Transverse colon (tissue), 4 donors: ENCODE measurements at regions not wholly inside any gene's neighbourhood (a gene's known extent, or its start where the extent isn't known, plus 50 kb on each side); places are given as distances from the start of the nearest gene placed in this dataset.

Experiments
- DNase-seq: peaks from one replicate; pipeline ENCODE4 v3.0.0-alpha.2; 2019
- H3K27ac ChIP-seq, 4 donors: fragments of 200-600 bp; sonication (generic); 2 replicates each; pipeline ENCODE4 v1.5.1; 2016 to 2018; ENCODE audit warnings: inconsistent platforms in 4 of 4
- H3K27me3 ChIP-seq: fragments of 200-600 bp; sonication (generic); 2 replicates; pipeline ENCODE4 v1.5.1; 2017; ENCODE audit warnings: inconsistent platforms
- H3K36me3 ChIP-seq, 4 donors: fragments of 200-600 bp; sonication (generic); 2 replicates each; pipeline ENCODE4 v1.5.1; 2017 to 2019; ENCODE audit warnings: inconsistent platforms in 4 of 4
- H3K4me1 ChIP-seq, 4 donors: fragments of 200-600 bp; sonication (generic); 2 replicates each; pipeline ENCODE4 v1.5.1; 2017 to 2020; ENCODE audit warnings: inconsistent platforms in 4 of 4
- H3K4me3 ChIP-seq, 4 donors: fragments of 200-600 bp; sonication (generic); 1 replicate in 1 of 4; 2 replicates in 3 of 4; pipeline versions ENCODE4 v1.5.1 to v1.6.1; 2017 to 2019; ENCODE audit warnings: inconsistent platforms in 4 of 4
- H3K9me3 ChIP-seq, 2 donors: fragments of 200-600 bp; sonication (generic); 2 replicates each; pipeline ENCODE4 v1.5.1; 2017 to 2019; ENCODE audit warnings: inconsistent platforms in 2 of 2
- CTCF ChIP-seq, 5 experiments: fragments of 200-600 bp in 3 of 5; fragments of 450-650 bp in 2 of 5; sonication (generic) in 3 of 5; IDR thresholded peaks; 1 replicate in 2 of 5; 2 replicates in 3 of 5; pipeline ENCODE4 v1.5.1; 2016 to 2017; ENCODE audit warnings: antibody characterized with exemption in 5 of 5, inconsistent platforms in 3 of 5, mild to moderate bottlenecking in 2 of 5, moderate library complexity in 1 of 5
- EP300 ChIP-seq: sonication (generic); formaldehyde crosslinking; IDR thresholded peaks from one replicate; pipeline ENCODE4 v1.6.1; 2017; ENCODE audit warnings: antibody characterized with exemption, low read depth
- POLR2A ChIP-seq: fragments of 450-650 bp; IDR thresholded peaks from one replicate; pipeline ENCODE4 v1.6.1; 2016; ENCODE audit warnings: antibody characterized with exemption, mild to moderate bottlenecking, moderate library complexity
- POLR2AphosphoS5 ChIP-seq, 3 donors: sonication (generic); formaldehyde crosslinking; IDR thresholded peaks; one replicate each; pipeline ENCODE4 v1.6.1; 2016; ENCODE audit warnings: antibody characterized with exemption in 3 of 3
- WGBS, 2 donors: methylation state at CpG; one replicate each; pipeline ENCODE4 v1.1.5; 2018; ENCODE audit warnings: low coverage in 1 of 2; 5-methylcytosine and 5-hydroxymethylcytosine counted together
- in situ Hi-C, 4 donors: fragments of 200-750 bp; cut with MboI; loops; one replicate each; pipeline versions ENCODE4 v1.15.0 to v1.15.1; 2017; ENCODE audit warnings: low sequenced_read_pairs in 3 of 4, low pct_ligation_motif_present in 1 of 4, low pct_unique_long_range_greater_than_20kb in 1 of 4
- intact Hi-C: fragments of 100-400 bp; cut with DNase I; formaldehyde crosslinking; loops from one replicate; pipeline ENCODE4 v1.15.1; 2023; ENCODE audit warnings: low total_unique reads

- no peak for DNase-seq
- H3K27me3 ChIP-seq: no peaks in the 10 kb centered on the region
- no peaks in the 10 kb centered on the region for H3K36me3 ChIP-seq
- in situ Hi-C loops: no loop called here
- H3K4me3 ChIP-seq: no peak overlapping the region
- TF ChIP-seq POLR2A: no peak
- no peak for TF ChIP-seq CTCF (IDR thresholded peaks at IDR 0.05)
- TF ChIP-seq POLR2AphosphoS5 (IDR thresholded peaks at IDR 0.05): no peak
- no peak for TF ChIP-seq EP300
- H3K4me1 ChIP-seq: no peaks in the 10 kb centered on the region
- intact Hi-C loops: no loop called here
- WGBS, 2 donors: 77 to 82% methylated on average over 4 of the region's 4 CpGs
- no peak overlapping the region for H3K27ac ChIP-seq
- H3K9me3 ChIP-seq: no peaks in the 10 kb centered on the region
Measured at GRCh38 chr1:195831789-195832188, 776.5 kb downstream of the KCNT2 start.

GRCh38 chr1:195828325-195828724 is 779.9 kb downstream of the KCNT2 start:
- Histone ChIP-seq H3K36me3 (no peaks in the 10 kb centered on the region), H3K27ac (no peak overlapping the region), H3K4me1 (no peaks in the 10 kb centered on the region), H3K9me3 (no peaks in the 10 kb centered on the region), H3K4me3 (no peak overlapping the region), H3K27me3 (no peaks in the 10 kb centered on the region)
- TF ChIP-seq CTCF (IDR thresholded peaks at IDR 0.05): no peak
- TF ChIP-seq EP300: no peak
- no peak for TF ChIP-seq POLR2A
- TF ChIP-seq POLR2AphosphoS5 (IDR thresholded peaks at IDR 0.05): no peak
- in situ Hi-C loops: no loop called here
- no peak for DNase-seq
- intact Hi-C loops: no loop called here

GRCh38 chr1:195820925-195821324 is 787.3 kb downstream of the KCNT2 start:
- H3K4me1 ChIP-seq: no peaks in the 10 kb centered on the region
- in situ Hi-C loops (no loop called here), intact Hi-C loops (no loop called here)
- no peak for TF ChIP-seq EP300
- no peaks in the 10 kb centered on the region for H3K27me3 ChIP-seq
- no peak overlapping the region for H3K4me3 ChIP-seq
- no peak overlapping the region for H3K27ac ChIP-seq
- no peaks in the 10 kb centered on the region for H3K9me3 ChIP-seq
- no peak for DNase-seq
- WGBS, 2 donors: 78 to 79% methylated on average over 3 of the region's 3 CpGs
- H3K36me3 ChIP-seq: no peaks in the 10 kb centered on the region

- in situ Hi-C loops (no loop called here), intact Hi-C loops (no loop called here)
- WGBS, 2 donors: 63 to 79% methylated on average over 2 of the region's 2 CpGs
- no peak overlapping the region for H3K4me3 ChIP-seq
- no peaks in the 10 kb centered on the region for H3K9me3 ChIP-seq
- H3K4me1 ChIP-seq: no peaks in the 10 kb centered on the region
- H3K36me3 ChIP-seq: no peaks in the 10 kb centered on the region
- no peak overlapping the region for H3K27ac ChIP-seq
- no peaks in the 10 kb centered on the region for H3K27me3 ChIP-seq
- no peak for TF ChIP-seq POLR2A
- no peak for TF ChIP-seq CTCF (IDR thresholded peaks at IDR 0.05)
- TF ChIP-seq POLR2AphosphoS5 (IDR thresholded peaks at IDR 0.05): no peak
- no peak for TF ChIP-seq EP300
- no peak for DNase-seq
Measured at GRCh38 chr1:195806060-195806459, 802.2 kb downstream of the KCNT2 start.

GRCh38 chr1:195804547-195804946 is 803.7 kb downstream of the KCNT2 start:
- Histone ChIP-seq H3K4me1 (no peaks in the 10 kb centered on the region), H3K9me3 (no peaks in the 10 kb centered on the region), H3K27me3 (no peaks in the 10 kb centered on the region), H3K4me3 (no peak overlapping the region), H3K27ac (no peak overlapping the region), H3K36me3 (no peaks in the 10 kb centered on the region)
- in situ Hi-C loops: no loop called here
- DNase-seq: no peak
- TF ChIP-seq CTCF (IDR thresholded peaks at IDR 0.05) (no peak), POLR2AphosphoS5 (IDR thresholded peaks at IDR 0.05) (no peak), EP300 (no peak), POLR2A (no peak)
- intact Hi-C loops: no loop called here
